Natural killer cell treated with Interleukin-12 subunit alpha and Interleukin-12 subunit beta and Interleukin-15 and Interleukin-18, amount 100 ng/mL, for 72 hours (primary cell): ENCODE measurements at regions not wholly inside any gene's neighbourhood (a gene's known extent, or its start where the extent isn't known, plus 50 kb on each side); places are given as distances from the start of the nearest gene placed in this dataset.

Experiments
- ATAC-seq, 2 donors: fragments of 150-1000 bp; cut with Tn5 transposase in 1 of 2; sonication (Bioruptor Pico), chemical (Tn5 transposase) in 1 of 2; 2 replicates each; pipeline ENCODE4 v1.10.0; 2021
- DNase-seq: peaks from one replicate; pipeline ENCODE4 v3.0.0; 2022; ENCODE audit warnings: low spot score
- H3K27ac Mint-ChIP-seq, 2 donors: 1 replicate in 1 of 2; 2 replicates in 1 of 2; pipeline ENCODE4 v1.8.0; 2022; ENCODE audit warnings: mixed read lengths in 2 of 2, mild to moderate bottlenecking in 1 of 2, moderate library complexity in 1 of 2
- H3K27me3 Mint-ChIP-seq, 2 donors: 1 replicate in 1 of 2; 2 replicates in 1 of 2; pipeline ENCODE4 v1.8.0; 2022; ENCODE audit warnings: mixed read lengths in 2 of 2
- H3K36me3 Mint-ChIP-seq: one replicate; pipeline ENCODE4 v1.8.0; 2022; ENCODE audit warnings: mixed read lengths
- H3K4me1 Mint-ChIP-seq, 2 donors: 1 replicate in 1 of 2; 2 replicates in 1 of 2; pipeline ENCODE4 v1.8.0; 2022; ENCODE audit warnings: low read depth in 2 of 2, mixed read lengths in 2 of 2, mild to moderate bottlenecking in 1 of 2
- H3K4me3 Mint-ChIP-seq: one replicate; pipeline ENCODE4 v1.8.0; 2022; ENCODE audit warnings: mixed read lengths
- H3K9me3 Mint-ChIP-seq: 2 replicates; pipeline ENCODE4 v1.8.0; 2022; ENCODE audit warnings: mixed read lengths

- Mint-ChIP-seq H3K36me3 (peaks cover 5% of the 10 kb centered on the region), H3K27ac (no peak overlapping the region), H3K4me3 (no peak overlapping the region), H3K9me3 (peaks cover 2% of the 10 kb centered on the region), H3K27me3 (peaks cover 13 to 44% of the 10 kb centered on the region in 2 donors), H3K4me1 (no peaks in the 10 kb centered on the region)
- DNase-seq: no peak
- no peak for ATAC-seq
Measured at GRCh38 chr18:51510020-51510419, 312.5 kb upstream of the MEX3C start.

- Mint-ChIP-seq H3K27me3 (peaks cover 14 to 44% of the 10 kb centered on the region in 2 donors), H3K27ac (no peak overlapping the region), H3K4me3 (no peak overlapping the region), H3K9me3 (no peaks in the 10 kb centered on the region), H3K36me3 (no peaks in the 10 kb centered on the region), H3K4me1 (no peaks in the 10 kb centered on the region)
- ATAC-seq (no peak), DNase-seq (no peak)
Measured at GRCh38 chr18:51513517-51513916, 316.0 kb upstream of the MEX3C start.

GRCh38 chr18:51514128-51514527 is 316.6 kb upstream of the MEX3C start:
- H3K27ac Mint-ChIP-seq: no peak overlapping the region
- no peak for DNase-seq
- no peaks in the 10 kb centered on the region for H3K9me3 Mint-ChIP-seq
- ATAC-seq: no peak
- no peak overlapping the region for H3K4me3 Mint-ChIP-seq
- peaks cover 14 to 46% of the 10 kb centered on the region in 2 donors for H3K27me3 Mint-ChIP-seq
- no peaks in the 10 kb centered on the region for H3K4me1 Mint-ChIP-seq
- no peaks in the 10 kb centered on the region for H3K36me3 Mint-ChIP-seq

DNA sequence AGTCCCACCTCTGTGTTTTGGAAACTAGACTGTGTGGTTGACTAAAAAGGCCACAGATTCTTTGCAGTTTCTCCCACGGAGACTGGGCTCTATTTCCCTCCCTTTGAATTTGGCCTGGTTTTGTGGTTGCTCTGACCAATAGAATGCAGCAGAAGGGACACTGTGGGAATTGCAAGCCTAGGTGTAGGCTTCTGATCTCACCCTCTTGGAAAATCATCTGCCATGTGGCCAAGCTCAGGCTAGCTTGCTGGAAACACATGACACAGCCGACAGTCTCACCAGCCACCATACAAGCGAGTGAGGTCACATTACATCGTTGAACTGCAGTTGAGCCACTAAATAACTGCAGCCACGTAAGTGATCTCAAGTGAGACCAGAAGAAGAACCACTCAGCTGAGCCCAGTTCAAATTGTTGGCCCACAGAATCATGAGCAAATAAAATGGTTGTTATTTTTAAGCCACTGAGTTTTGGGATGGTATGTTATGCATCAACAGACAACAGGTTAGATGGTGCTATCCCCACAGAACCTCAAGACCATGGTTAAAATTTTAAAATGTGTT is 319.1 kb upstream of the MEX3C start:
- no peak for DNase-seq
- Mint-ChIP-seq H3K4me1 (no peaks in the 10 kb centered on the region), H3K4me3 (no peak overlapping the region), H3K9me3 (no peaks in the 10 kb centered on the region), H3K27me3 (peaks cover 19 to 35% of the 10 kb centered on the region in 2 donors), H3K27ac (no peak overlapping the region), H3K36me3 (no peaks in the 10 kb centered on the region)
- no peak for ATAC-seq

- H3K4me3 Mint-ChIP-seq: no peak overlapping the region
- H3K27me3 Mint-ChIP-seq: peaks cover 11 to 12% of the 10 kb centered on the region in 2 donors
- H3K4me1 Mint-ChIP-seq: no peaks in the 10 kb centered on the region
- ATAC-seq: no peak
- no peaks in the 10 kb centered on the region for H3K9me3 Mint-ChIP-seq
- no peaks in the 10 kb centered on the region for H3K36me3 Mint-ChIP-seq
- no peak for DNase-seq
- no peak overlapping the region for H3K27ac Mint-ChIP-seq
Measured at GRCh38 chr18:51519571-51519970, 322.1 kb upstream of the MEX3C start.

GRCh38 chr18:51520676-51521180 is 323.2 kb upstream of the MEX3C start:
- no peak for DNase-seq
- peaks cover 9 to 12% of the 10 kb centered on the region in 2 donors for H3K27me3 Mint-ChIP-seq
- H3K4me1 Mint-ChIP-seq: no peaks in the 10 kb centered on the region
- no peak overlapping the region for H3K4me3 Mint-ChIP-seq
- no peak for ATAC-seq
- H3K27ac Mint-ChIP-seq: no peak overlapping the region
- no peaks in the 10 kb centered on the region for H3K9me3 Mint-ChIP-seq
- no peaks in the 10 kb centered on the region for H3K36me3 Mint-ChIP-seq

- H3K9me3 Mint-ChIP-seq: no peaks in the 10 kb centered on the region
- no peak overlapping the region for H3K27ac Mint-ChIP-seq
- DNase-seq: no peak
- no peaks in the 10 kb centered on the region for H3K4me1 Mint-ChIP-seq
- no peak for ATAC-seq
- no peak overlapping the region for H3K4me3 Mint-ChIP-seq
- no peaks in the 10 kb centered on the region for H3K36me3 Mint-ChIP-seq
- peaks cover 9 to 15% of the 10 kb centered on the region in 2 donors for H3K27me3 Mint-ChIP-seq
Measured at GRCh38 chr18:51522338-51522737, 324.9 kb upstream of the MEX3C start.

DNA sequence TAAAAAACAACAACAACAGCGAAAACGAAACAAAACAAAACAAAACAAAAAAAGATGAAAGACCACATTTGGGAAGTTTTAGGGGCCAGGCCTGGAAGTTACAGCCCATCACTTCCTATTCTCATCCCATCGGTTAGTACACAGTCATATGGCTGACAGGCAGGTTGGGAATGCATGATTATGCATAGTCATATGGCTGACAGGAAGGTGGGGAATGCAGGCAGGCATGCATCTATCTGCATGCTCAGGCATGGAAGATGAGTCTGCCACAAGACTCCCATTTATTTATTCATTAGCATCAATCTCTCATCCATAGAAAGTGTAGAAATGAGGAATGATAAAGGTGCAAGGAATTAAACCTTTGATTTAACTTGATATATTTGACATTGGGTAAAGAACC is 325.3 kb upstream of the MEX3C start:
- Mint-ChIP-seq H3K4me3 (no peak overlapping the region), H3K27me3 (peaks cover 9 to 18% of the 10 kb centered on the region in 2 donors), H3K27ac (no peak overlapping the region), H3K9me3 (no peaks in the 10 kb centered on the region), H3K36me3 (no peaks in the 10 kb centered on the region), H3K4me1 (no peaks in the 10 kb centered on the region)
- ATAC-seq: no peak
- DNase-seq: no peak

DNA sequence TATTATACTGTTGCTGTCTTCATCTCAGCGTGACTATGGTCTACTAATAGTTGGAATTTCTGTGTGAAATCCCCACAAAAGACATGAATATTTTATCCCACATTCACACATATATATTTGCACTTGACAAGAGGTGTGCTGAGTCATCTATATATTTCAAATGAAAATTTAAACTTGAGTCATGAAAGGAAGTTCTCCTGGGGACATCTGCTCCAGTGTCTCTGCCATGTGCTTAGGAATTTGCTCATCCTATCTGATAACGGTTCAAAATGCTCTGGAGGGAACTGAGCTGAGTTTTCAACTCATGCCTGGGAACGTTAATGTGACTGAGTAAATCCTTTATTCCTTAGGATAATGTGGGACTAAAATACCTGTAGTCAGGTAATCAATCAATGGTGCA is 326.2 kb upstream of the MEX3C start:
- Mint-ChIP-seq H3K27me3 (peaks cover under 1 to 12% of the 10 kb centered on the region in 2 donors), H3K4me1 (no peaks in the 10 kb centered on the region), H3K27ac (no peak overlapping the region), H3K4me3 (no peak overlapping the region), H3K9me3 (no peaks in the 10 kb centered on the region), H3K36me3 (no peaks in the 10 kb centered on the region)
- ATAC-seq: no peak
- DNase-seq: no peak

GRCh38 chr18:51525453-51526225 is 328.2 kb upstream of the MEX3C start:
- no peaks in the 10 kb centered on the region for H3K4me1 Mint-ChIP-seq

GRCh38 chr18:51527826-51528225 is 330.3 kb upstream of the MEX3C start:
- Mint-ChIP-seq H3K27me3 (peaks cover 0 to 8% of the 10 kb centered on the region in 2 donors), H3K27ac (no peak overlapping the region), H3K4me3 (no peak overlapping the region), H3K9me3 (no peaks in the 10 kb centered on the region), H3K4me1 (no peaks in the 10 kb centered on the region), H3K36me3 (no peaks in the 10 kb centered on the region)
- ATAC-seq (no peak), DNase-seq (no peak)

More at GRCh38 chr18:51525453-51526225, 328.2 kb upstream of the MEX3C start:
- DNase-seq (no peak), ATAC-seq (no peak)
- Mint-ChIP-seq H3K27me3 (peaks cover 0 to 8% of the 10 kb centered on the region in 2 donors), H3K9me3 (no peaks in the 10 kb centered on the region), H3K4me3 (no peak overlapping the region), H3K27ac (no peak overlapping the region), H3K36me3 (no peaks in the 10 kb centered on the region)

DNA sequence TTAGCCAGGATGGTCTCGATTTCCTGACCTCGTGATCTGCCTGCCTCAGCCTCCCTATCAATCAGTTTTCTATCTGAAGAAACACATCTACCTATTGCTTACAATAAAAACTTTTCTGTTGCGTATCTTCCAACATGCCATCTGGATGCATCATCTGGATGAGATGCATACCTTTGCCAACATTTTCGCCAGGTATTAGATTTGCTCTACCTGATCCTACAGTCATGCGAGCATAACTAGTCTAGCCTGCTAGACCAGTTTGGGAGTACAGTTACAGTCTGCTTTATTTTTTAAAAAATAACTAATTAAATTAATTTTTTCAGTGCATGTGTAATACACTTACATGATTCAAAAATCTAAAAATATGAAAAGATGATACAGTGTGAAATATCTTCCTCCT is 334.0 kb upstream of the MEX3C start:
- Mint-ChIP-seq H3K4me3 (no peak overlapping the region), H3K27ac (no peak overlapping the region), H3K9me3 (no peaks in the 10 kb centered on the region), H3K36me3 (no peaks in the 10 kb centered on the region), H3K4me1 (no peaks in the 10 kb centered on the region), H3K27me3 (peaks cover 6% of the 10 kb centered on the region in 2 donors)
- DNase-seq (no peak), ATAC-seq (no peak)

- H3K4me1 Mint-ChIP-seq: peaks cover 5 to 6% of the 10 kb centered on the region in 2 donors
- H3K27me3 Mint-ChIP-seq: peaks cover 15 to 17% of the 10 kb centered on the region in 2 donors
- H3K4me3 Mint-ChIP-seq: no peak overlapping the region
- peaks cover 3% of the 10 kb centered on the region for H3K9me3 Mint-ChIP-seq
- ATAC-seq (peak; percentile 81 to 84), DNase-seq (no peak)
- no peak overlapping the region for H3K27ac Mint-ChIP-seq
- no peaks in the 10 kb centered on the region for H3K36me3 Mint-ChIP-seq
Measured at GRCh38 chr18:51537487-51537886, 340.0 kb upstream of the MEX3C start.

- Mint-ChIP-seq H3K27ac (no peak overlapping the region), H3K27me3 (peaks cover 19 to 20% of the 10 kb centered on the region in 2 donors), H3K36me3 (no peaks in the 10 kb centered on the region), H3K4me3 (no peak overlapping the region), H3K4me1 (peaks cover 5 to 6% of the 10 kb centered on the region in 2 donors), H3K9me3 (peaks cover 3% of the 10 kb centered on the region)
- DNase-seq (no peak), ATAC-seq (no peak)
Measured at GRCh38 chr18:51540562-51540961, 343.1 kb upstream of the MEX3C start.
